LoVo (cell line): ENCODE measurements at regions not wholly inside any gene's neighbourhood (a gene's known extent, or its start where the extent isn't known, plus 50 kb on each side); places are given as distances from the start of the nearest gene placed in this dataset.

Experiments
- DNase-seq: peaks from one replicate; pipeline ENCODE4 v3.0.0-alpha.2; 2016; ENCODE audit warnings: low spot score

DNA sequence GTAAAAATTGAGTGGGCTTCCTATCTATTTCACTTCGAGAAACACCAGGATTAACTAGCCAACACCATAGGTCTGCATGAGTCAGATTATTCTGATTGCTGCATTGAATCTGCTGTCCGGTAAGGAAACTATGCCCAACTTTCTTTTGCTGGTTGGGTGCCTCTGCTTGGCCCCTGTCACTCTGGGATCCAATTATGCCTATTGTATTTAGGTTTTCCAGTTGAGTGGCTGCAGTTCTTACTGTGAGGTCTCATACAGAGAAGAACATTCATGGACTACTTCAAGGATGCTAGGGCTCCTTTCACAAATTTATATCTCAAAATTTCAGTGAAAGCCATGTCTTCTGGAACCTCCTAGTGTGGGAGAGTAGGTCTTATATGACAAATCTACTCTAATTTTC lies 215.1 kb upstream of the SORCS1 start:
- DNase-seq: no peak

DNA sequence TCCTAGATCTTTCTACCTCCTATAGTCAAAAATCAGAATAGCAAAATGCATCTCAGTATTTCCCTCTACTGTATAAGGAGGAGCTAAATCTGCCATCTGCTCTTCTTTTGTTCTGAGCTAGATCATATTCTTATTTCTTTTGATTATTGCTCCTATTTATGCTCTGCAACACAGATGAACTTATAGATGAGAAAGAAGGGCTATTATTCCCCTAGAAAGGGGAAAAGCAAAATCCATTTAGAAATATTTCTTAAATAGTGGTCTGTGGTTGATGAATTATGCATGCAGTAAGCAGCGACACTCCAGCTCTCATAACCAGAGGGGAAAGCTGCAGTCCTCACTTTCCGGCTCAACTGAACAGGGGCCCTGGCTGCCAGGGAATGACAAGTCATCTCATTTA lies 207.3 kb upstream of the SORCS1 start:
- no peak for DNase-seq

DNA sequence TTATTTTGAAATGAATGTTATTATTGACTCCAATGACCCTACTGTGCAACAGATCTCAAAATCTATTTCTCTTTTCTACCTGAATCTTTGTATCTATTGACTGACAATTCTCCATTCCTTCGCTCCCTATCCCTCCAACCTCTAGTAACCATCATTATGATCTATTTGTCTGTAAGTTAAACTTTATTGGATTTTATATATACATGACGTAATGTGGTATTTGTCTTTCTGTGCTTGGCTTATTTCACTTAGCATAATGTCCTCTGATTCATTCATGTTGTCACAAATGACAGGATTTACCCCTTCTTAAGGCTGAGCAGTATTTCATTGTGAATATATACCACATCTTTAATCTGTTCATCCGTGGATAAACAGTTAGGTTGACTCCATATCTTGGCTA lies 200.4 kb upstream of the SORCS1 start:
- DNase-seq: no peak

DNA sequence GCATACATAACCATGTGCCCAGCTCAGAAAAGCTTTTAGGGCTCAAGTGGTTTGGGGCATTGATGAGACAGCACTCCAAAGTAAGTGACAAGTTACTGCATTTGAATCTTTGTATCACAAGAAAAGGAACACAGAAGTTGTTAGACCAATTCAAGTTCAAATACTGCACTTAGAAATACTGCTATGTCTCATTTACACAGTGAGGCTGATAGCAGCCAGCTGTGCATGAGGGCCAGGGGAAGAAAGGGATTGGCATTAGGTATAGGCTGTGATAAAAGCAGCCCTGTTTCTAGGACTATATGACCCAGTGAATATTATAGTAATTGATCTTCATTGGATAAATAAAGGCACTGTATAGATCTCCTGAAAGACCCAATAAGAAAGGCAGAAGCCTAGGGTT lies 197.8 kb upstream of the SORCS1 start:
- DNase-seq: no peak

DNA sequence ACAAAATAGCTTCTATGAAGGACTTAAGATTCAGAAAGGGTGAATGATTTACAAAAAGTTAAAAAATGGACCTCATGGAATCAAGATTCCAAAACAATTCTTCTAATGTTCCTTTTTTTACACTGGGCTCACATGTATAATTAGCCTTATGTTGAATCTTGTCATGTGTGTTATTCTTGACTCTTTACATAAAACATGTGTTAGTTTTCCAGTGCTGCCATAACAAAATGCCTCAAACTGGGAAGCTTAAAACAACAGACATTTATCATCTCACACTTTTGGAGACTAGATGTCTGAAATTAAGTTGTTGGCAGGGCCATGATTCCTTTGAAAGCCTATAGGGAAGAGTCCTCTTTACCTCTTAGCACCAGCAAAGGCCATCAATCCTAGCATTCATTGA lies 192.5 kb upstream of the SORCS1 start:
- no peak for DNase-seq

DNA sequence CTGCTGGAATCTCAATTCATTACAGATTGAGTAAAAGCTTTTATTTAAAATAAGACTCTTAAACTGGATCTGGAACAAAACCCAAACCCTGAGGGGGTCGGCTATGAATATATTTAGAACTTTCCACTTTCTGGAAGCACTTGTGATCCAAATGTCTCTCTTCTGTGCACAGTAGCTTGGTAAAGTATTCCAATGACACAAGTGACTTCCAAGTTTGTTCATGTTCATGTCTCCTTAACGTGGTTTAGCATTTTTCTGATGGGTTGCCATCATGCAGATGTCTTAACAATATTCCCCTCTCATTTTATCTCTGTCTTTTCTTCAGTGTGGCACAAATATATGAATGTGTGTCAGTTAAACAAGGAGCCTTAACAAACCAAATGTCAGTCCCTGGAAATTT lies 191.9 kb upstream of the SORCS1 start:
- no peak for DNase-seq

DNA sequence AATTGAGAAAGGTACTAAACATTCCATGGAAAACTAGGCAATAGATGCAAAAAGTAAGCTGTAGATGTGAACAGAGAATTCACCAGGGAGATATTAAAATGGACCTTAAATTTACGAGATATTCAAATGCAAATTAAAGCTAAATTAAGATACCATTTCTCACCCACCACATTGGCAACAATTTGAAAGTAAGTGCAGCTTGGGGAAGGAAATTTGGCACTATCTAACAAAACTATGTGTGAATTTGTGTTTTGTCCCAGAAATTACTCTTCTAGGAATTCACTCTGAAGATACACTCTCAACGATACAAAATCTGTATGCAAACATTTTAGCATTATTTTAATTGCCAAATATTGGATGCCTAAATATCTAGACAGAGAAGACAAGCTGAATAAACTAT lies 178.2 kb upstream of the SORCS1 start:
- DNase-seq: no peak

DNA sequence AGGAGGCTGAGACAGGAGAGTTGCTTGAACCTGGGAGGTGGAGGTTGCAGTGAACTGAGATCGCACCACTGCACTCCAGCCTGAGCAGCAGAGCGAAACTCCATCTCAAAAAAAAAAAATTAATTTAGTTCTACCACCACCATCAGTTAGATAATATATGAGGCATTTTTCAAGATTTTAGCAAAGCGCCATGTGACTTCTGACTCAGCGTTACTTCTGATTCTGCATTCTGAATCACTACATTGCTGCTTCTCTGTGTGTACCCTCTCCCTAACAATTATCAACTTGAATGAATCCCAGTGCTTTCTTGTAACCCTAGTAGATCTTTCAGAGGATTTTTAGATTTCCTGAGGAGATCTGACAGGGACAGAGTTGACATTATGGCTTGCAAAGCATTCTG lies 176.8 kb upstream of the SORCS1 start:
- no peak for DNase-seq

DNA sequence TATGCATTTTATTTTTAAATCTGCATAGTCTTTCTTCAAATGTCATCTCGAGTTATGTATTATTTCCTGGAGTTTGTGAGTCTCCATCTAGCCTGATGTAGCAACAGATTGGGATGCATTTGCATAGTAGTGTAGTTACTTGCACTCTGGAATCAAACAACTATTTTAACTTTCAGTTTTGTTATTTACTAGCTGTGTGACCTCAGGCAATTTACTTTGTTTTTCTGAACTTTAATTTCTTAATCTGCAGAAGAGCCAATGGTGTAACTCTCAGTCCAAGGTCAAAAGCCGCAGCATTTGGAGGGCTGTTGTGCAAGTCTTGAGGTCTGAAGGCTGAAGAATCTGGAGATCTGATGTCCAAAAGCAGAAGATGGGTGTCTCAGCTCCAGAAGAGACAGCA lies 175.8 kb upstream of the SORCS1 start:
- no peak for DNase-seq

DNA sequence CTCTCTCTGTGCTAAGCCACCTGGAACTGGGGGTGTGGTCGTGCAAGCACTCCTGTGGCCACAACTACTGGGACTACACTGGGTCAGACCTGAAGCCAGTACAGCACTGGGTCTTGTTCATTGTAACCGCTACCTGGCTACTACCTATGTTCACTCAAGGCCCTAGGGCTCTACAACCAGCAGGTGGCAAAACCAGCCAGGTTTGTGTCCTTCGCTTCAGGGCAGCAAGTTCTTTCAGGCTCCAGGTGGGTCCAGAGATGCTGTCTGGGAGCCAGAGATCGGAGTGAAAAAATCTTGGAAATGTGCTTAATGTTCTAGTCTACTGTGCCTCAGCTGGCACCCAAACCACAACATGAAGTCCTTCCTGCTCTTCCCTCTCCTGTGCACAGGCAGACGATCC lies 171.6 kb upstream of the SORCS1 start:
- DNase-seq: no peak

DNA sequence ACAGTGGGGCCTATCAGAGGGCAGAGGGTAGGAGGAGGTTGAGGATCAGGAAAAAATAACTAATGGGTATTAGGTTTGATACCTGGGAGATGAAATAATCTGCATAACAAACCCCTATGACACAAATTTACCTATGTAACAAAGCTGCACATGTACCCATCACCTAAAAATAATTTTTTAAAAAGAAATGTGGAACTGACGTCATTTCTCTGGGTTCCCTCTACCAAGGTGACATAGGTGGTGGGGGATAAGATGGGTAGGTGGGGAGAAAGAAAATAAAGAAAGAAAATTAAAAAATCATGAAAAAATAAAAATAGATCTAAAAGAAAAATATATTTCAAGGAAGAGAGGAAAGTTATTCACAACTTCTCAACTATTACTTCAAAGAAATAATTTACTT lies 153.1 kb upstream of the SORCS1 start:
- DNase-seq: no peak

DNA sequence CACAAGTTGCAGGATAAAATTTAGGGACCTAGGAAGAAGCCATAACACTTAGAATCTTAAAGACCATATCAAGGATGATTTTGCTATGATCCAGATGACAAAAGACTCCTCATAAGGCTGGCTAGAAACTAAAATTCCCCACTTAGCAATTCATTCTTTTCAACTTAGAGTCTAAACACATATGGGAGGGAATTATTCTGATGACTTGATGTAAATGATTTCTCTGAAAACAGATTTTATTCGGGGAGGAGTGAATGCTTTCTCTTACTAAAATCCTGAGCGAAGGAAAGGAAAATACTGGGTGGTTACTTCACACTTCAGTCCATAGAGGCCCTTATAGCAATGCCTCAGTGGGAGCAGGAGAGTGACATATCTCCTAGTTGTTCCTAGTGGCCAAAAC lies 138.7 kb upstream of the SORCS1 start:
- no peak for DNase-seq

DNA sequence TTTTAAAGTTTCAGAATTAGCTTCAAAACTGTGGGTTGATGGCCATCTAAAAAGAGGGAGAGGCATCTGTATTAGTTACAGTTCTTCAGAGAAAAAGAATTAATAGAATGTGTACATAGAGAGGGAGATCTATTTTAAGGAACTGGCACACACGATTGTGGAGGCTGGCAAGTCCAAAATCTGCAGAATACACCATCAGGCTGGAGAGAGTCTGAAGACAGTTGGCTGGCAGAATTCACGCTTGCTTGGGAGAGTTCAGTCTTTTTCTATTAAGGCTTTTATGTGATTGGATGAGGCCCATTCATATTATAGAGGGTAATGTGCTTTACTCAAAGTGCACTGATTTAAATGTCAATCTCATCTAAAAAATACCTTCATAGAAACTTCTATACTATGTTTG lies 135.1 kb upstream of the SORCS1 start:
- no peak for DNase-seq

DNA sequence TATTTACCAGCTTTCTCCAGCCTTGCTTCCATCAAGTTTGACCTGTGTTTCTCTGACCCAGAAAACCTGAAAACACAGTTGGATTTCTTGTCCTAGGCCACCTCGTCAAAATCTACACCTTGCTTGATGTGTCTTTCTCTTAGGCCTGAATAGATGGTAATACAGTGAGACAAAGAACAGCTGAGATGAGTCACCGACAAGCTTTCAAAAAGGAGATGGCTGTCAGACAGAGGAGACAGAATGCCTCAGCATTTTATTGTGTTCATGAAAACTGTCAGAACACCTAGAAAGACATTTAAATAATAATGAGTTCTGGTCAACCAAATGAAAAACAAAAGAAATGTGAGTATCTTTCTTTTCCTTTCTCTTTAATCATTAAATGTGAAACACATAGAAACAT lies 119.7 kb upstream of the SORCS1 start:
- DNase-seq: no peak

DNA sequence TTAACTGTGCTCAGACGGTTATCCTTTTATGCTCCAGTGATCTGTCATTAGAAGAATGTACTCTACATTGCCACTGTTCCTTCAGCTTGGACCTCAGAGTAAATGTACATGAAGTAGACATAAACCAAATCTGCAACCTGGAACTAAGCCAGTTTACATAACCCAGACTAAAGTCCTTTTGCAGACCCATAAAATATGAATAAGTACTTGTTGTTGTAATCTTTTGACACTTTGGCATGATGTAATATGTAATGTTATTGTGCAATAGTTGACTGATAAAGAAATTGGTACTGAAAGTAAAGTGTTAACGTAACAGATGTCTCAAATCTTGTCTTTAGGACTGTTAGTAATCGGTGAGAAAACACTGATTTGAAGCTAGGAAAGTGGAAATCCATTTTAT lies 115.8 kb upstream of the SORCS1 start:
- DNase-seq: peak; percentile 28

DNA sequence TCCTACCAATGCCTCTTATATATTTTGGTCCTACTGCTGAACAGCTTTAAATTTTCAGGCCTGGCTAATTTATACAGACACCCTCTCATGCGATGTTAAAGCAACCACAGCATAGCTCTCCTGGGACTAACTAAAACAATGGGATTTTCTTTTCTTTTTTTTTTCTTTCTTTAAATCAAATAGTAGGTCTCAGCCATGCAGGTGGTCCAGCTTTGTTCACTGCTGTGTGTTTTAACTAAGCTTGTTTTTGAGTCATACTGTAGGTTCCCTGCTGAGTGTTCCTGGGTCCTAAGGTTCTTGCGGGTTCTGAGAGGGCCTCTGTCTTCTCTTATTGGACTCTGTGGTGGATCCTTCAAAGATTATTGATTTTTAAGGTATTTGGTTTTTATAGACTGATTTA lies 113.1 kb upstream of the SORCS1 start:
- DNase-seq: no peak

DNA sequence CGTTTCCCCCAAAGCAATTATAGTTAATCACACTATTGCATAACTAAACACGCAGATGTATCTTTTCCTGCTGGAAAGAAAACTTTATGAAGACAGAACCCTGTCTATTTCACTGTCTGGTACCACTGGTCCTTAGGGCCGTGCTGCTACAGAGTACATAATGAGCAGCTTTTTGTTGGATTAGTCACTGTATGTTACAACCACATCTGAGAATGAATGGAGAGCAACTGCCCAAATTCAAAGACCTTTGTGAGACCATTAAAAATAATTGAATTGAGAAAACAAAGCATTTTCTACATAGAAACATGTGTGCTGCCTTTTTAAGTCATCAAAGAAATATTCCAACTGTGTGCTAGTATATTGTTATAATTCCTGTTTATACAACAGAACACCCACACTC lies 111.3 kb upstream of the SORCS1 start:
- no peak for DNase-seq

DNA sequence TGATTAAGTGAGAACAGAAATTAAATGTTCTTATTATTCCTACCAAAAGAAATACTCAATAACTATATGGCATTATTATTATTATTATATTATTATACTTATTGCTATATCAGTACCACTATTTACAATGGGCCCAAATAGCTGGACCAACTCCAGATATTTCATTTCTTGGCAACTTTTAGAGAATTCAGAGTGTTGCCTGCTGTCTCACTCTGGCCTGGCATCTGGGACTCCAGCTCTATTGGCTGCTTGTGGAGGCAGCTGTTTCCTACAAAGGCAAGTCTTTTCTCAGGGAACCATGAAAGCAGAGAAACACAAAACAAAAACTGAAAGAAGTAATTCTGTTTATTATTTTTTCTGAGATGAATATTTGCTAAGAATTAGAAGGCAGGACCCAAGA lies 105.1 kb upstream of the SORCS1 start:
- no peak for DNase-seq

DNA sequence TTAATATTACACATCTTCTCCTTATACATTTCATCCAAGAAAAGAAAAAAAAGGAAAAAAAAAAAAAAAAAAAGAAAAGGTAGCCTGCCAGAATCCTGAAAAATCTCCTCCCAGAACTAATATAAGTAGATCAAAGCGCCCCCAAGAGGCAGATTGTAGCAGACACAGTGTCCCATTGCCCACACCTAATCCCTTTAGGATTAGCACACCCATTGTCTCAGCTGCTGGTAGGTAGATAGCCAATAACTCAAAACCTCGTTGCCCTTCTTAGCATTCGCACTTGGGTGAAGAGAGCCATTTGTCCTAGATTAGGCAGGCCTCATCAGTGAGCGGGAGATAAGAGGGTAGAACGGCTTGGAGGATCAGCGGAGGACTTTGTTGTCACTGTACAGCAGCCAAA lies 100.2 kb upstream of the SORCS1 start:
- no peak for DNase-seq

DNA sequence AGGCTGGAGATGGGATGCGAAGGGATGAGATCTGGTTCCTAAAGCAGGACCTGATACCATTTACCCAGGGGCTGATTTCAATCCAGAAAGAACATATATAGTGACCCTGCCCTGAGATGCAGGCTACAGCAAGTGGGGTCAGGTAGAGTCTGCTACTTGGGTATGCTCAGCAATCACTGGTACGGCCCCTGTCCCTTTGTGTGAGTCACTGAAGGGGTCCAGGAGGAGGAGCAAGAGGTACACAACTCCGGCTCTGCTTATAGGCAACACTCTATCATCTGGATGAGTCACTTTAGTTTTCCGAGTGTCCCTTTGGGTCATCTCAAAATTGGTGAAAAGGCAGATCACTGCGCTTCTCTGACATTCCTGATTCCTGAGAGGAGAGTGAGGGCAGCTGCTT lies 79.6 kb upstream of the SORCS1 start:
- DNase-seq: no peak

DNA sequence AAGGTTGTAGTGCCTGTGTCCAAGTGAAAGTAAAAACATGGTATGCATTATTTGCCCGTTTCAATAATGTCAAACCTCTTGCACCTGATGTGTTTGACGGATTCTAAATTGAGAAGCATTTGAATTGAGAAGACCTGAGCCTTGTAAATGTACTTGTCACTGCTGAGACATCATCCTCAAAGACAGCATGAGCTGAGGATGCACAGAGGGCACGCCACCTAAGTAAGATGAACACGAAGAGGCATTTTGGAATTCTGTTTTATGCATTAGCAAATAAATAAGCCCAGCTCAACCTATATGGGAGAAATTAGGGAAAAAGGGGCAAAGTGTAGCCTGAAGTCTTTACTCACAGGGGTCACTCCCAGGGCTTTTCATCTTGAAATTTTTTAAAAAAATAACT lies 73.8 kb upstream of the SORCS1 start:
- DNase-seq: no peak

DNA sequence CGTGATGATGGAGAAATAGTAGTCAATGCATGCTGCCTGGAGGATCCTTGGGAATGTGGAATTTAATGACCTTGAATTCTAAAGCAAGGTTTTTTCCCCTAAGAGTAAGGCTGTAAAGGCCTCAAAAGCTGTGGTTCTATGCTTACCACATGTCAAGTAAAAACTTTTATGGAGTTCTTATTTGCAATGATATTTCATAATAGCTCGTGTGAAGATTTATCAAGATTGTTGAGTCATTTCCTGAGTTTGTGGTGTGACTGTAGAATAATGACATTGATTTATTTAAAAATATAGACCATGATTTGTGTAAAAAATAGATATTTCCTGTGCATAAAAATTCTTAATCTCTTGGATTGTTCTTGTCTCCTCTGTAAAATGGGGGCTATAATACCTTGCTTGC lies 67.5 kb upstream of the SORCS1 start:
- DNase-seq: no peak

DNA sequence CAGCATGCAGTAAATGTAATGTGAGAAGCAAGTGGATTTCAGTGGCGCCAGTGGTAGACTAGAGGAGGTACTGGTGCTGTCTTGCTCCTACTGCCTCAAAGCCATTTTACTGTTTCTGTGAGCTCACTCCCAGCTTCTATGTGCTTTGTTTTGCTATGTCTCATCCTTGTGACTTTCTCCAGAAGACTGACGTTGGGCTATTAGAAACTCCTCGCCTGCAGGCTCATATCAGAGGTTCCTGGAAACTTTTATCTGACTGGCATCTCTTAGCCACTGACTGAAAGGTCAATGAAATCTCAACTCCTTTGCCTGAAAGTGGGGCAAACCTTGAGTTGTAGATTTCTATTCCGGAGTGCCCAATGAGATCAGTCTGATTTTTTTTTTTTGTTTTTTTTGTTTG lies 66.4 kb upstream of the SORCS1 start:
- DNase-seq: no peak

DNA sequence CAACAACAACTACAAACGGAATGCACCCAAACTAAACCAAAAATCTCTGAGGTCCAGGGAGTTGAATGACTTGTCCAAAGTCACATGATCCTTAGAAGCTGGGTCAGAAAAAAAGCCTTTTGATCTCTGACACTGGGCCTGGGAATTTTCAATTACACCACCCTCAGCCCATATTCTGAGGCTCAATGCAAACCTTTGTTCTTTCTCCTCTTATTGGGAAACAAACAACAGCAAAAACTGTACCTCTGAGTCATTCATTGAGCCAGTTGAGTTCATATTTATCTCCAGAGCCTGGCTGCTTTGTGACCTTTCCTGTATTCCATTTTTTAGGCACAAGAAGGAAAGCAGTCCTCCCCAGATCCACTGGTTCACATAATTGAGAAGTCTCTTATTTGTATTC lies 51.2 kb upstream of the SORCS1 start:
- no peak for DNase-seq
